DND-41 (cell line): ENCODE measurements at regions not wholly inside any gene's neighbourhood (a gene's known extent, or its start where the extent isn't known, plus 50 kb on each side); places are given as distances from the start of the nearest gene placed in this dataset.

Experiments used
- EZH2 ChIP-seq: IDR thresholded peaks from 3 replicates; pipeline ENCODE4 v1.6.1; 2012; ENCODE audit warnings: borderline replicate concordance, low read depth, mild to moderate bottlenecking, moderate library complexity, low read length, inconsistent platforms; ENCODE audit not compliant: severe bottlenecking
- TF ChIP-seq, protein P1 (sequence below): IDR thresholded peaks from 2 replicates; pipeline ENCODE4 v1.5.1; 2012; ENCODE audit warnings: borderline replicate concordance, low read length, moderate library complexity, mild to moderate bottlenecking; ENCODE audit not compliant: poor library complexity, severe bottlenecking; ENCODE audit errors: extremely low read depth

- TF ChIP-seq, protein P1, sequence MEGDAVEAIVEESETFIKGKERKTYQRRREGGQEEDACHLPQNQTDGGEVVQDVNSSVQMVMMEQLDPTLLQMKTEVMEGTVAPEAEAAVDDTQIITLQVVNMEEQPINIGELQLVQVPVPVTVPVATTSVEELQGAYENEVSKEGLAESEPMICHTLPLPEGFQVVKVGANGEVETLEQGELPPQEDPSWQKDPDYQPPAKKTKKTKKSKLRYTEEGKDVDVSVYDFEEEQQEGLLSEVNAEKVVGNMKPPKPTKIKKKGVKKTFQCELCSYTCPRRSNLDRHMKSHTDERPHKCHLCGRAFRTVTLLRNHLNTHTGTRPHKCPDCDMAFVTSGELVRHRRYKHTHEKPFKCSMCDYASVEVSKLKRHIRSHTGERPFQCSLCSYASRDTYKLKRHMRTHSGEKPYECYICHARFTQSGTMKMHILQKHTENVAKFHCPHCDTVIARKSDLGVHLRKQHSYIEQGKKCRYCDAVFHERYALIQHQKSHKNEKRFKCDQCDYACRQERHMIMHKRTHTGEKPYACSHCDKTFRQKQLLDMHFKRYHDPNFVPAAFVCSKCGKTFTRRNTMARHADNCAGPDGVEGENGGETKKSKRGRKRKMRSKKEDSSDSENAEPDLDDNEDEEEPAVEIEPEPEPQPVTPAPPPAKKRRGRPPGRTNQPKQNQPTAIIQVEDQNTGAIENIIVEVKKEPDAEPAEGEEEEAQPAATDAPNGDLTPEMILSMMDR = no peak
- TF ChIP-seq EZH2 = no peak
Observed at GRCh38 chr3:16795581-16795980, 89.2 kb upstream of the PLCL2 start.
